Posterior cingulate gyrus (tissue), 11 donors: ENCODE measurements at regions not wholly inside any gene's neighbourhood (a gene's known extent, or its start where the extent isn't known, plus 50 kb on each side); places are given as distances from the start of the nearest gene placed in this dataset.
"Not testable (repeated sequence)": the region's sequence is repeated elsewhere in the genome, so short reads cannot be mapped to it uniquely, and the experiment has no call there.

Experiments used
- DNase-seq, 10 donors: peaks; one replicate each; pipeline versions ENCODE4 v3.0.0 to v3.0.0-alpha.2; 2020 to 2021; ENCODE audit warnings: mixed read lengths in 3 of 10
- intact Hi-C: fragments of 100-400 bp; cut with DNase I; formaldehyde crosslinking; loops from one replicate; pipeline ENCODE4 v1.15.1; 2023

GRCh38 chr12:107512391-107512790 lies 173.2 kb upstream of the PWP1 start:
- intact Hi-C loops = no loop called here
- DNase-seq = no peak

- DNase-seq = no peak
- intact Hi-C loops = no loop called here
Observed at GRCh38 chr12:107513184-107513583, 172.4 kb upstream of the PWP1 start.

- no peak for DNase-seq
- intact Hi-C loops = no loop called here
Observed at GRCh38 chr12:107513636-107514400, 171.8 kb upstream of the PWP1 start.

- DNase-seq = peak in 1 of 10 donors; percentile 22
- intact Hi-C loops = no loop called here
Observed at GRCh38 chr12:107514887-107515445, 170.6 kb upstream of the PWP1 start.

- intact Hi-C loops = no loop called here
- no peak for DNase-seq
Observed at GRCh38 chr12:107515446-107515958, 170.1 kb upstream of the PWP1 start.

GRCh38 chr12:107517816-107518215 lies 167.8 kb upstream of the PWP1 start:
- DNase-seq, intact Hi-C loops: not testable (repeated sequence)

GRCh38 chr12:107518868-107519267 lies 166.7 kb upstream of the PWP1 start:
- no peak for DNase-seq
- intact Hi-C loops = no loop called here

GRCh38 chr12:107519906-107520859 lies 165.4 kb upstream of the PWP1 start:
- intact Hi-C loops = no loop called here
- DNase-seq = peak in 1 of 10 donors; percentile 46

GRCh38 chr12:107521826-107522355 lies 163.7 kb upstream of the PWP1 start:
- no peak for DNase-seq
- intact Hi-C loops = no loop called here

- intact Hi-C loops = no loop called here
- DNase-seq = no peak
Observed at GRCh38 chr12:107522692-107523477, 162.7 kb upstream of the PWP1 start.

- intact Hi-C loops = no loop called here
- DNase-seq = peak in 1 of 10 donors; percentile 43
Observed at GRCh38 chr12:107523775-107524535, 161.6 kb upstream of the PWP1 start.

GRCh38 chr12:107525063-107525718 lies 160.4 kb upstream of the PWP1 start:
- DNase-seq = peak in 1 of 10 donors; percentile 20
- intact Hi-C loops = no loop called here

GRCh38 chr12:107525719-107526554 lies 159.7 kb upstream of the PWP1 start:
- intact Hi-C loops = no loop called here
- peak in 1 of 10 donors; percentile 30 for DNase-seq

- no peak for DNase-seq
- intact Hi-C loops = no loop called here
Observed at GRCh38 chr12:107526555-107527180, 158.9 kb upstream of the PWP1 start.

GRCh38 chr12:107528731-107529365 lies 156.8 kb upstream of the PWP1 start:
- peak in 1 of 10 donors; percentile 24 for DNase-seq
- intact Hi-C loops = no loop called here

- DNase-seq = no peak
Observed at GRCh38 chr12:107529991-107530390, 155.6 kb upstream of the PWP1 start.

GRCh38 chr12:107530701-107531100 lies 154.9 kb upstream of the PWP1 start:
- intact Hi-C loops = no loop called here

More at GRCh38 chr12:107529991-107530390, 155.6 kb upstream of the PWP1 start:
- intact Hi-C loops = no loop called here

More at GRCh38 chr12:107530701-107531100, 154.9 kb upstream of the PWP1 start:
- DNase-seq = no peak
